AG09309 (cell line): ENCODE measurements at regions not wholly inside any gene's neighbourhood (a gene's known extent, or its start where the extent isn't known, plus 50 kb on each side); places are given as distances from the start of the nearest gene placed in this dataset.

ENCODE experiments used
- DNase-seq: peaks from one replicate; pipeline ENCODE4 v3.0.0-alpha.2; 2010; ENCODE audit warnings: low read depth
- H3K4me3 ChIP-seq: 2 replicates; pipeline ENCODE4 v1.5.1; 2011; ENCODE audit warnings: mild to moderate bottlenecking, low read depth, low read length, moderate library complexity; ENCODE audit not compliant: control insufficient read depth
- CTCF ChIP-seq: IDR thresholded peaks from 2 replicates; pipeline ENCODE4 v1.5.1; 2011; ENCODE audit warnings: mild to moderate bottlenecking, low read depth, low read length, inconsistent platforms; ENCODE audit not compliant: insufficient read depth, control insufficient read depth; ENCODE audit errors: missing control alignments

DNA sequence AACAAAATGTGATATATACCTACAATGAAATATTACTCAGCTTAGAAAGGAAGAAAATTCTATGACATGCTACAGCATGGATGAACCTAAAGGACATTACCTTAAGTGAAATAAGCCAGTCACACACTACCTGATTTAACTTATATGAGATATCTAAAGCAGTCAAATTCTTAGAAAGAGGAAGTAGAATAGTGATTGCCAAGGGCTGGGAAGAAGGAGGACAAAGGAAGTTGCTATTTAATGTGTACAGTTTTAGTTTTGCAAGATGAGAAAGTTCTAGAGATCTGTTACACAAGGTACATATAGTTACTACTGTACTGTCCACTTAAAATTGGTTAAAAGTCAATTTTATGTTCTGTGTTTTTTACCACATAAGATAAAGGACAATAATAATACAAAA is 87.5 kb upstream of the KCTD3 start:
- no peak for DNase-seq
- no peak overlapping the region for H3K4me3 ChIP-seq
- TF ChIP-seq CTCF: no peak

- H3K4me3 ChIP-seq: no peak overlapping the region
- TF ChIP-seq CTCF: no peak
Measured at GRCh38 chr1:215482079-215482478, 85.0 kb upstream of the KCTD3 start.

DNA sequence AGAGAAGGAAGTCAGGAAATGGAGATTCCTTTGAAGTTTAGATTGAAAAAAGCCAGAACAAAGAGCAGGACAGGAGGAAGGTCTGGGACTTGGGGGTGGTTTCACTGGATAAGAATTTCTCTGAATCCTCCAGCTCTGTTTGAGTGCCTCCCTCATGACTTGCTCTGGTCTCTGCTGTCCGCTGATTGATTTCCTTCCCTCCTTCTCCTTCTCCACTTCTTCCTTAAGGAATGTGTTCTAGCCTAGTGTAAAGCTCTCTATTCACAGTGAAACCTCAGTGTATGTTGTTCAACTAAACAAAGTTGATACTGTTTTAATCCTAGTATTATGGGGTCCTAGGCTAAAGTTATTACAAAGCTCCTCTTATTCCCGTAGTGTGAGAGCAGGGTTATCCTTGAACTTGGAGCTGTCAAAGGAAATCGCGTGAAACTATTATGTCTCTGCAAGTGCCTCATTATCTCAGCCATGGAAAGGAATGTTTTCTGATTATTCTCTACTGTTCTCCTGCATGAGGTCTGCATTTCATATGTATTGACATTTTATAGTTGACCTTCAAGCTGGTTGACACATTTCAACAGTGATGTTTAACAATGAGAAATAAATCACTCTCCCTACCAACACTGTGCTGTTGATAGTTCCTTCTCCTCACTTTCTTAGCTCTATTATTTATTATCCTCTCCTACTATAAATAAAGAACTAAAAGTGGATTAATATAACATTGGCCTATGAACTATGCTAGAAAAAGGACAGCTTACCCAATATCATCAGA is 82.7 kb upstream of the KCTD3 start:
- DNase-seq: no peak
- no peak overlapping the region for H3K4me3 ChIP-seq
- no peak for TF ChIP-seq CTCF

More at GRCh38 chr1:215482079-215482478, 85.0 kb upstream of the KCTD3 start:
- DNase-seq: no peak

GRCh38 chr1:215487466-215487865 is 79.6 kb upstream of the KCTD3 start:
- TF ChIP-seq CTCF: no peak
- no peak overlapping the region for H3K4me3 ChIP-seq
- no peak for DNase-seq

- H3K4me3 ChIP-seq: no peak overlapping the region
- no peak for TF ChIP-seq CTCF
- DNase-seq: no peak
Measured at GRCh38 chr1:215488850-215489249, 78.3 kb upstream of the KCTD3 start.

DNA sequence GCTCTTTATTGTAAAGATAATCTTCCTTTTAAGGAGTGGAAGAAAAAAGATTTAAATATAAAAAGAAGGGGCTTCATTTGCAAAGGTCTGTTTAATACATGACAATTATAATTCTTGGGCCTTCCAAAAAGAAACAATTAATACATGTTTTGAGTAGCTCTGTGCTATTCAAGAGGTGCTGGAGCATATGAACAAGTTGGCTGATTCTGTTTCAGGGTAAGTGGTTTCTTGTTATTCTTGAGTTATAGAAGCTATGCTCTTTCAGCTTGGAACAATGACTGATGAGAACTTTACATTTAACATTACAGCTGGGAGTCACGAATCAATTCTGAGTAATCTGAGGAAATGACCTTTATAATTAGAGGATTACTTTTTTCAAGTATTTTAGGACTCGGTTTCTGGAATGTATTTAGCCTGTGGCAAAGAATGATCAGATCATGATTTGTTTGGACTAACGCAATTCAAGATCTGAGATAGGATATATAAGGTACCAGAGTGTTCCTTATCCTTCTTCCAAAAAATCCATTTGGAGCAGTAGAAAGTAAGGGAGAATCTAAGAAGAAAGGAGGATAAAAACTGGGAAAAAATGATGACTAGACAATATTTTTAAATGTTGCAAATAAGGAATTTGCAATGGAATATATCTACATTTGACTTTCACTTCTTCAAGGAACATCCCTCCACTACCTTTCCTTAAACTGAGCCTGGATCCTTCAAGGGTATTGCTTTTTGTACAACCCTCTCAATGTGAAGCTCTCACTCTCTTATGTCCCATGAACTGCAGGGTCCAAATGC is 77.1 kb upstream of the KCTD3 start:
- no peak for TF ChIP-seq CTCF
- DNase-seq: peak; percentile 2
- no peak overlapping the region for H3K4me3 ChIP-seq
